GM18519 (cell line): ENCODE measurements at regions not wholly inside any gene's neighbourhood (a gene's known extent, or its start where the extent isn't known, plus 50 kb on each side); places are given as distances from the start of the nearest gene placed in this dataset.
A peak's percentile ranks its signal among the peaks of the same experiment; 100 is the strongest.
"Not testable (repeated sequence)": the region's sequence is repeated elsewhere in the genome, so short reads cannot be mapped to it uniquely, and the experiment has no call there.

Source experiments
- ATAC-seq: cut with Tn5 transposase; IDR thresholded peaks from one replicate; pipeline ENCODE4 v1.9.1; 2021; ENCODE audit warnings: mild to moderate bottlenecking, moderate library complexity; ENCODE audit not compliant: unreplicated experiment, low FRiP score

- ATAC-seq: no peak
Measured at GRCh38 chr2:14424478-14425390, 207.8 kb upstream of the LRATD1 start.

- no peak for ATAC-seq
Measured at GRCh38 chr2:14425869-14426268, 206.6 kb upstream of the LRATD1 start.

- no peak for ATAC-seq
Measured at GRCh38 chr2:14428056-14428455, 204.5 kb upstream of the LRATD1 start.

- ATAC-seq: no peak
Measured at GRCh38 chr2:14433946-14434495, 198.5 kb upstream of the LRATD1 start.

- no peak for ATAC-seq
Measured at GRCh38 chr2:14445670-14446069, 186.8 kb upstream of the LRATD1 start.

GRCh38 chr2:14448340-14448739 lies 184.2 kb upstream of the LRATD1 start:
- no peak for ATAC-seq

GRCh38 chr2:14451312-14451711 lies 181.2 kb upstream of the LRATD1 start:
- ATAC-seq: no peak

GRCh38 chr2:14454202-14454601 lies 178.3 kb upstream of the LRATD1 start:
- ATAC-seq: no peak

- ATAC-seq: no peak
Measured at GRCh38 chr2:14459786-14460325, 172.7 kb upstream of the LRATD1 start.

GRCh38 chr2:14475994-14476393 lies 156.5 kb upstream of the LRATD1 start:
- ATAC-seq: no peak

GRCh38 chr2:14479486-14479885 lies 153.0 kb upstream of the LRATD1 start:
- ATAC-seq: no peak

GRCh38 chr2:14480120-14480519 lies 152.4 kb upstream of the LRATD1 start:
- no peak for ATAC-seq

- no peak for ATAC-seq
Measured at GRCh38 chr2:14480906-14481305, 151.6 kb upstream of the LRATD1 start.

- ATAC-seq: no peak
Measured at GRCh38 chr2:14492920-14493503, 139.5 kb upstream of the LRATD1 start.

- ATAC-seq: no peak
Measured at GRCh38 chr2:14494759-14495158, 137.8 kb upstream of the LRATD1 start.

GRCh38 chr2:14501061-14501460 lies 131.5 kb upstream of the LRATD1 start:
- no peak for ATAC-seq

GRCh38 chr2:14506955-14507354 lies 125.6 kb upstream of the LRATD1 start:
- not testable (repeated sequence) for ATAC-seq

GRCh38 chr2:14511541-14511940 lies 121.0 kb upstream of the LRATD1 start:
- no peak for ATAC-seq

- ATAC-seq: no peak
Measured at GRCh38 chr2:14513903-14514302, 118.6 kb upstream of the LRATD1 start.

GRCh38 chr2:14516844-14517243 lies 115.7 kb upstream of the LRATD1 start:
- ATAC-seq: peak; percentile 75

GRCh38 chr2:14517731-14518130 lies 114.8 kb upstream of the LRATD1 start:
- no peak for ATAC-seq
